Mesothelial cell of epicardium (in vitro differentiated cells): ENCODE measurements at regions not wholly inside any gene's neighbourhood (a gene's known extent, or its start where the extent isn't known, plus 50 kb on each side); places are given as distances from the start of the nearest gene placed in this dataset.

Experiments used
- DNase-seq, 2 experiments: peaks; one replicate each; pipeline ENCODE4 v3.0.0; 2021; ENCODE audit warnings: low spot score in 2 of 2; ENCODE audit not compliant: unreplicated experiment in 2 of 2
- H3K27ac Mint-ChIP-seq: 2 replicates; pipeline ENCODE4 v1.8.0; 2021; ENCODE audit warnings: mixed read lengths
- H3K27me3 Mint-ChIP-seq: 2 replicates; pipeline ENCODE4 v1.8.0; 2021; ENCODE audit warnings: low read depth, mixed read lengths
- H3K36me3 Mint-ChIP-seq: 2 replicates; pipeline ENCODE4 v1.8.0; 2021; ENCODE audit warnings: mixed read lengths
- H3K4me1 Mint-ChIP-seq: 2 replicates; pipeline ENCODE4 v1.8.0; 2021; ENCODE audit warnings: mixed read lengths
- H3K4me3 Mint-ChIP-seq: 2 replicates; pipeline ENCODE4 v1.8.0; 2021; ENCODE audit warnings: mild to moderate bottlenecking, moderate library complexity, mixed read lengths
- H3K9me3 Mint-ChIP-seq: 2 replicates; pipeline ENCODE4 v1.8.0; 2021; ENCODE audit warnings: mixed read lengths
- TF ChIP-seq, protein P1 (sequence below): fragments of 200-600 bp; sonication (generic); IDR thresholded peaks from one replicate; pipeline ENCODE4 v1.5.0; 2021; ENCODE audit warnings: antibody characterized with exemption; ENCODE audit not compliant: unreplicated experiment

DNA sequence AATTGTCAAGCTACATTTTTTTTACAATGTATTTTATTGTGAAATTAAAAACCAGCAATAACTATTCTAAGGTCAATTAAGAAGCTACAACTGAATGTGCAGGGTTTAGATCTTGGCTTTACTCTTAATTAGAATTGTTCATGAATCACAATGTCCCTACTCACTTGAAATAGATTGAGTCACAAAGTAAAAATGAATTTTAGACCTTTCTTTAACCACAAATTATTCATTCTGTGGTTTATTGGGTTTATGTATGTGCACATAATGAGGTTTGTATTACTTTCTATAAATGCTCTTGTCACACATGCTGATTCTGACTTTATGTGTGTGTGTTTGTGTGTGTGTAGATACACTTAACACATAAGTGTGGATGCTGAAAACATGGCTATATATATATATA, 647.0 kb upstream of the AADAT start:
- H3K4me1 Mint-ChIP-seq, result no peaks in the 10 kb centered on the region
- H3K36me3 Mint-ChIP-seq, result no peaks in the 10 kb centered on the region
- no peak overlapping the region for H3K4me3 Mint-ChIP-seq
- H3K27me3 Mint-ChIP-seq, result no peaks in the 10 kb centered on the region
- DNase-seq, result no peak
- H3K9me3 Mint-ChIP-seq, result peaks cover 4% of the 10 kb centered on the region
- TF ChIP-seq, protein P1, sequence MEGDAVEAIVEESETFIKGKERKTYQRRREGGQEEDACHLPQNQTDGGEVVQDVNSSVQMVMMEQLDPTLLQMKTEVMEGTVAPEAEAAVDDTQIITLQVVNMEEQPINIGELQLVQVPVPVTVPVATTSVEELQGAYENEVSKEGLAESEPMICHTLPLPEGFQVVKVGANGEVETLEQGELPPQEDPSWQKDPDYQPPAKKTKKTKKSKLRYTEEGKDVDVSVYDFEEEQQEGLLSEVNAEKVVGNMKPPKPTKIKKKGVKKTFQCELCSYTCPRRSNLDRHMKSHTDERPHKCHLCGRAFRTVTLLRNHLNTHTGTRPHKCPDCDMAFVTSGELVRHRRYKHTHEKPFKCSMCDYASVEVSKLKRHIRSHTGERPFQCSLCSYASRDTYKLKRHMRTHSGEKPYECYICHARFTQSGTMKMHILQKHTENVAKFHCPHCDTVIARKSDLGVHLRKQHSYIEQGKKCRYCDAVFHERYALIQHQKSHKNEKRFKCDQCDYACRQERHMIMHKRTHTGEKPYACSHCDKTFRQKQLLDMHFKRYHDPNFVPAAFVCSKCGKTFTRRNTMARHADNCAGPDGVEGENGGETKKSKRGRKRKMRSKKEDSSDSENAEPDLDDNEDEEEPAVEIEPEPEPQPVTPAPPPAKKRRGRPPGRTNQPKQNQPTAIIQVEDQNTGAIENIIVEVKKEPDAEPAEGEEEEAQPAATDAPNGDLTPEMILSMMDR, result no peak
- H3K27ac Mint-ChIP-seq, result no peak overlapping the region

DNA sequence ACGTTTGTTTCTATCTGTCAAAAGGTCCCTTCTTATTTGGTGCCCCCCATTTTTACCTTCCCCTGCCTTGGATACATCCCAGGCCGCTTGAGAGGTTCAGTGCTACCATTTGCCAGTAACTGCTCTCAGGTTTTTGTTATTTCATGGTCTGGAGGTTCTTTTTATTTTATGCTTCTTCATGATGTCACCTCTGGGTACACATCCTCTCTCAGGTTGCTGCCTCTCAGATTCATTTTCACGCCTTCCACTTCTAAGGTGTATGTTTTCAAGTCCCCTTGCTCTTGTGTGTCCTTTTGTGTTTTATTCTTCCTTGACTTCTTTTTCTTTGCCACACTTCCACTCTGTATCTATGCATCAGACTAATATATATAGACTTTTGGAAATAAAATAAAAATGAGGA, 640.1 kb upstream of the AADAT start:
- H3K9me3 Mint-ChIP-seq, result no peaks in the 10 kb centered on the region
- no peak for DNase-seq
- no peaks in the 10 kb centered on the region for H3K36me3 Mint-ChIP-seq
- H3K4me3 Mint-ChIP-seq, result no peak overlapping the region
- no peaks in the 10 kb centered on the region for H3K27me3 Mint-ChIP-seq
- no peak overlapping the region for H3K27ac Mint-ChIP-seq
- H3K4me1 Mint-ChIP-seq, result peaks cover 6% of the 10 kb centered on the region
- TF ChIP-seq, protein P1, result no peak

DNA sequence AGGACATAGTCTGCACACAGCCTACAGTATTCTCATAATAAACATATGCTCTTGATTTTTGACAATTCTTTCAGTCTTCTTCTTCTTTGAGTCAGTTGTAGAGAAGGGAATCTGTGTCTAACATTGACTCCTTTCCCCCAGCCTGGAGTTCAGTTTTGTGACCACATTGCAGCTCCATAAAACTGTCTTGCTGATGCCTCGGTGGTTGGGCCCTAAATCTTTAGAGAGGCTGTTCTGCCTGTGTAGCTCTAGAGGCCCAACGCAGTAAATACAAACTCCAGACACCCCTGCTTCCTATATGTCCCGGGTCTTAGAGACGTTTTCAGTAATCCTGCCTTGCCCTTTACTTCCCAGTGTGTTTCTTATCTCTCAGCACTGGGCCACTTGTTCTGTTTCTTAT, 639.5 kb upstream of the AADAT start:
- Mint-ChIP-seq H3K4me1 (peaks cover 9% of the 10 kb centered on the region), H3K9me3 (no peaks in the 10 kb centered on the region), H3K27me3 (no peaks in the 10 kb centered on the region), H3K36me3 (no peaks in the 10 kb centered on the region), H3K27ac (no peak overlapping the region), H3K4me3 (no peak overlapping the region)
- no peak for DNase-seq
- TF ChIP-seq, protein P1, result no peak

DNA sequence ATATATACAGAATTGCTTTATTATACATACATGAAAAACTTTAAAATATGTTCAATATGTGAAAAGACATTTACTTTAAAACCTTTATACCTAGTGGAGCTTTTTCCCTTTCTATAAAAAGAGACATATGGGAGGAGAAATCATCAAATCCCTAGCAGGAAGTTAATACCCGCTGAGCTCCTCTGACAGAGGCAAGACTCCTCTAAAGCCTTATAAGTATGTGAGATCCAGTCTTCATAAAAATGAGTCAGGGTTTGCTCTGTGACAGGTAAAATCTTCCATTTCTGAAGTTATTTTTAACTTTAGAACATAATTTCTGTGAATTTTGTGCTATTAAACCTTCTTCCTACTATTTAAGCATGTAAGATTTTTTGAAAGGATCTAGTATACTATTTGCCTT, 634.4 kb upstream of the AADAT start:
- no peak for DNase-seq
- Mint-ChIP-seq H3K27me3 (no peaks in the 10 kb centered on the region), H3K4me3 (no peak overlapping the region), H3K36me3 (peaks cover 3% of the 10 kb centered on the region), H3K4me1 (peaks cover 5% of the 10 kb centered on the region), H3K9me3 (peaks cover 22% of the 10 kb centered on the region), H3K27ac (no peak overlapping the region)
- TF ChIP-seq, protein P1, result no peak

DNA sequence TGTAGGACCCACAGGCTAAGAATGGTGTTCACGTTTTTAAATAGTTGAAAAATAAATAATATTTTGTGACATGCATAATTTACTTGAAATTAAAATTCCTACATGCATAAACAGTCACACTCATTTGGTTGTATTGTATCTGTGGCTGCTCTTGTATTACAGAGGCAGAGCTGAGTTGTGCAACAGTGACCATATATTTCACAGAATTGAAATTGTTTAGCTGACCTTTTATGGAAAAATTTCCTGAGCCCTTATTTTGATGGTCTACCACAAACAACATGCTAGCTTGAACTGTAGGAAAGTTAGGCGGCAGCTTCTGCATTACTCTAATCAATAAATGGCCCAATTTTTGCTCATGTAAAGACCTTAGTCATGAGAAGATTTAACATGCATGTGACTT, 633.4 kb upstream of the AADAT start:
- Mint-ChIP-seq H3K27ac (no peak overlapping the region), H3K36me3 (peaks cover 3% of the 10 kb centered on the region), H3K4me1 (peaks cover 4% of the 10 kb centered on the region), H3K27me3 (no peaks in the 10 kb centered on the region), H3K4me3 (no peak overlapping the region), H3K9me3 (peaks cover 22% of the 10 kb centered on the region)
- DNase-seq, result no peak
- TF ChIP-seq, protein P1, result no peak

DNA sequence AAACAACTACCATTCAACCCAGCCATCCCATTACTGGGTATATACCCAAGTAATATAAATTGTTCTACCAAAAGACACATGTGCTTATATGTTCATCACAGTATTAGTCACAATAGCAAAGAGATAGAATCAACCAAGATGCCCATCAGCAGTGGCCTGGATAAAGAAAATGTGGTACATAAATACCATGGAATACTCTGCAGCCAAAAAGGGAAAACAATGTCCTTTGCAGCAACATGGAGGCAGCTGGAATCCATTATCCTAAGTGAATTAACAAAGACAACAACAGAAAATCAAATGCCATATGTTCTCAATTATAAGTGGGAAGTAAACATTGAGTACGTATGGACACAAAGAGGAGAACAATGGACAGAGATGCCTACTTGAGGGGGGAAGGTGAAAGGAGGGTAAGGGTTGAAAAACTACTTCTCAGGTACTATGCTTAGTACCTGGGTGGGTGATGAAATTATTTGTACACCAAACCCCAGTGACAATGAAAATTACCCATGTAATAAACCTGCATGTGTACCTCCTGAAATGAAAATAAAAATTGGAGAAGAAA, 632.1 kb upstream of the AADAT start:
- no peak for DNase-seq
- Mint-ChIP-seq H3K4me3 (no peak overlapping the region), H3K27ac (no peak overlapping the region), H3K36me3 (peaks cover 3% of the 10 kb centered on the region), H3K9me3 (peaks cover 22% of the 10 kb centered on the region), H3K27me3 (no peaks in the 10 kb centered on the region), H3K4me1 (peaks cover 4% of the 10 kb centered on the region)
- TF ChIP-seq, protein P1, result no peak
